Neural crest cell (in vitro differentiated cells): ENCODE measurements at regions not wholly inside any gene's neighbourhood (a gene's known extent, or its start where the extent isn't known, plus 50 kb on each side); places are given as distances from the start of the nearest gene placed in this dataset.

Experiments used
- DNase-seq: peaks from one replicate; pipeline ENCODE4 v3.0.0; 2021; ENCODE audit warnings: low read depth, mixed read lengths, low spot score
- H3K27ac Mint-ChIP-seq: one replicate; pipeline ENCODE4 v1.8.0; 2021; ENCODE audit warnings: mild to moderate bottlenecking, mixed read lengths; ENCODE audit not compliant: unreplicated experiment
- H3K27me3 Mint-ChIP-seq: 2 replicates; pipeline ENCODE4 v1.8.0; 2021; ENCODE audit warnings: low read depth, mild to moderate bottlenecking, mixed read lengths
- H3K36me3 Mint-ChIP-seq: 2 replicates; pipeline ENCODE4 v1.8.0; 2021; ENCODE audit warnings: low read depth, mild to moderate bottlenecking, mixed read lengths
- H3K4me1 Mint-ChIP-seq: 2 replicates; pipeline ENCODE4 v1.8.0; 2021; ENCODE audit warnings: mixed read lengths
- H3K4me3 Mint-ChIP-seq: one replicate; pipeline ENCODE4 v1.8.0; 2021; ENCODE audit warnings: mild to moderate bottlenecking, mixed read lengths
- H3K9me3 Mint-ChIP-seq: 2 replicates; pipeline ENCODE4 v1.8.0; 2021; ENCODE audit warnings: mixed read lengths
- CTCF ChIP-seq: fragments of 200-600 bp; sonication (generic); conservative IDR thresholded peaks from 2 replicates; pipeline ENCODE4 v1.5.0; 2021; ENCODE audit warnings: antibody characterized with exemption, mild to moderate bottlenecking

- no peak overlapping the region for H3K27ac Mint-ChIP-seq
- peaks cover 2% of the 10 kb centered on the region for H3K9me3 Mint-ChIP-seq
- H3K36me3 Mint-ChIP-seq, result no peaks in the 10 kb centered on the region
- TF ChIP-seq CTCF, result no peak
- H3K27me3 Mint-ChIP-seq, result no peaks in the 10 kb centered on the region
- peaks cover 4% of the 10 kb centered on the region for H3K4me1 Mint-ChIP-seq
- no peak for DNase-seq
- no peak overlapping the region for H3K4me3 Mint-ChIP-seq
Observed at GRCh38 chr16:52141871-52142270, 405.1 kb downstream of the TOX3 start.

GRCh38 chr16:52128361-52128760, 418.6 kb downstream of the TOX3 start:
- Mint-ChIP-seq H3K36me3 (no peaks in the 10 kb centered on the region), H3K9me3 (peaks cover 3% of the 10 kb centered on the region), H3K4me3 (no peak overlapping the region), H3K4me1 (no peaks in the 10 kb centered on the region), H3K27me3 (no peaks in the 10 kb centered on the region), H3K27ac (no peak overlapping the region)
- TF ChIP-seq CTCF, result no peak
- DNase-seq, result no peak

- Mint-ChIP-seq H3K27ac (no peak overlapping the region), H3K9me3 (peaks cover 13% of the 10 kb centered on the region), H3K4me3 (no peak overlapping the region), H3K36me3 (peaks cover 3% of the 10 kb centered on the region), H3K27me3 (no peaks in the 10 kb centered on the region), H3K4me1 (no peaks in the 10 kb centered on the region)
- no peak for TF ChIP-seq CTCF
- no peak for DNase-seq
Observed at GRCh38 chr16:52123842-52124241, 423.1 kb downstream of the TOX3 start.

GRCh38 chr16:52123061-52123839, 423.7 kb downstream of the TOX3 start:
- Mint-ChIP-seq H3K4me3 (no peak overlapping the region), H3K36me3 (peaks cover 3% of the 10 kb centered on the region), H3K4me1 (no peaks in the 10 kb centered on the region), H3K27me3 (no peaks in the 10 kb centered on the region), H3K27ac (no peak overlapping the region), H3K9me3 (peaks cover 13% of the 10 kb centered on the region)
- no peak for TF ChIP-seq CTCF
- DNase-seq, result no peak

- Mint-ChIP-seq H3K27me3 (no peaks in the 10 kb centered on the region), H3K4me3 (no peak overlapping the region), H3K27ac (no peak overlapping the region), H3K36me3 (peaks cover 3% of the 10 kb centered on the region), H3K9me3 (peaks cover 10% of the 10 kb centered on the region), H3K4me1 (peaks cover 41% of the 10 kb centered on the region)
- TF ChIP-seq CTCF, result no peak
- no peak for DNase-seq
Observed at GRCh38 chr16:52117171-52117570, 429.8 kb downstream of the TOX3 start.
